ENCODE measurements at regions not wholly inside any gene's neighbourhood (a gene's known extent, or its start where the extent isn't known, plus 50 kb on each side); places are given as distances from the start of the nearest gene placed in this dataset.

DNA sequence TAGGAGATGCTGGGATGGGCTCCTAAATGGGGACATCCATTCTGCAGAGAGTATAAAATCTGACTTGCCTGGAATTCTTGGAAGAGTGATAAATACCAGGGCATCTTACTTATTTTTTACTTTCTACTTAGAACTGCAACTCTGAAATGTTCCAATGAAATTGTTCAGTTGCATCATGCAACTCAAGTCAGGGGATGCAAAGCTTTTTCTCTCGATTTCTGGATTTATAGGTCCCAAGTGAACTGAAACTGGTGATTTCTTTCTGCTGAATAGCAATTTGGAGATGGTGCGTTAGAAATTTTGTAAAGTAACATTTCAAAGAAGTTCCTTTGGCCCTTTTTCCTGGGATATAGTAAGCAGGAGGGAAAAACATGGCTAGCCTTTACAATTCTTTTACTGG, 238.4 kb upstream of the CD180 start (continued):
- TF ChIP-seq, protein P1, sequence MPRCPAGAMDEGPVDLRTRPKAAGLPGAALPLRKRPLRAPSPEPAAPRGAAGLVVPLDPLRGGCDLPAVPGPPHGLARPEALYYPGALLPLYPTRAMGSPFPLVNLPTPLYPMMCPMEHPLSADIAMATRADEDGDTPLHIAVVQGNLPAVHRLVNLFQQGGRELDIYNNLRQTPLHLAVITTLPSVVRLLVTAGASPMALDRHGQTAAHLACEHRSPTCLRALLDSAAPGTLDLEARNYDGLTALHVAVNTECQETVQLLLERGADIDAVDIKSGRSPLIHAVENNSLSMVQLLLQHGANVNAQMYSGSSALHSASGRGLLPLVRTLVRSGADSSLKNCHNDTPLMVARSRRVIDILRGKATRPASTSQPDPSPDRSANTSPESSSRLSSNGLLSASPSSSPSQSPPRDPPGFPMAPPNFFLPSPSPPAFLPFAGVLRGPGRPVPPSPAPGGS (IDR thresholded peaks at IDR 0.05; ENCODE audit: borderline replicate concordance, insufficient read depth, low read depth, low read length, poor library complexity, severe bottlenecking), result no peak

DNA sequence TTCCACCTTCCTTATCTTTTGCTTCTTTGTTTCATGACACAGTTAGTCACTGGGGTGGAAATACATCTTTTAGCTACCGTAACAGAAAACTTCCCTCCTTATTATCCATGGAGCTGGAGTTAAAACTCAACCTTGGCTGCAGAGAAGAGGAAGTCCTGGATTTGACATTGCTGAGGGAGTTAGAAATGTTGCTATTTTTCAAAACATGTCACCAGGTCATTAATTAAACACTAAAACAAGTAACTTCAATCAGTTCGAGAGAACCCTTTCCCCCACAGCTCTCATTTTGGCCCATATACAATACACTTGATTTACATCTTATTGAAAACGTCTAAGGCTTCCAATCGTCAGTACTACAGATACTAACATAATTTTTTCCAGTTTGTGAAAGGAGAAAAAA, 237.9 kb upstream of the CD180 start:
- POLR2A ChIA-PET, result no interaction called here
- Histone ChIP-seq H3K27ac (ENCODE audit: control insufficient read depth, insufficient read depth) (no peak overlapping the region), H3K4me2 (ENCODE audit: control insufficient read depth, insufficient read depth) (no peak overlapping the region), H3K4me3 (no peak overlapping the region), H3K79me2 (ENCODE audit: control insufficient read depth, insufficient read depth, low read length) (no peaks in the 10 kb centered on the region), H3K9me3 (replicated peaks; ENCODE audit: control insufficient read depth, insufficient read depth, low read length) (no peaks in the 10 kb centered on the region), H3K27me3 (replicated peaks in 1 of 2; ENCODE audit: control insufficient read depth in 2 of 2, insufficient read depth in 2 of 2, low read length in 1 of 2) (no peaks in the 10 kb centered on the region), H3K9ac (ENCODE audit: control insufficient read depth, insufficient read depth, low read length) (no peak overlapping the region), H3K4me1 (ENCODE audit: control insufficient read depth, insufficient read depth, low read length) (no peaks in the 10 kb centered on the region), H4K20me1 (ENCODE audit: control insufficient read depth, insufficient read depth) (no peaks in the 10 kb centered on the region), H3K36me3 (ENCODE audit: control insufficient read depth in 2 of 2, insufficient read depth in 2 of 2, low read length in 1 of 2) (no peaks in the 10 kb centered on the region), H2AFZ (ENCODE audit: control insufficient read depth, low read depth, low read length) (no peak overlapping the region)
- CTCF ChIA-PET, result no interaction called here
- ATAC-seq (no peak), DNase-seq (ENCODE audit: low read depth, low spot score) (no peak), FAIRE-seq (no peak)
- RAD21 ChIA-PET (ENCODE audit: unreplicated experiment), result interaction anchor here (0.5 kb wide), 1 partner anchor 637 kb away, joined by 3 read pairs; no protein-coding TSS in a partner anchor
- 23% methylated on average over 4 of the region's 4 CpGs for WGBS (ENCODE audit: insufficient coverage, insufficient replicate concordance, low lambda C conversion rate, missing lambda C conversion rate)
- BruUV-seq (replicated peaks), result no TSS peak
- intact Hi-C loops (cut with micrococcal nuclease; ENCODE audit: unreplicated experiment) (no loop called here), in situ Hi-C loops (cut with MboI) (no loop called here)
- SMC1A ChIA-PET (ENCODE audit: uncharacterized antibody, unreplicated experiment), result no interaction called here
- TF ChIP-seq CEBPB (IDR thresholded peaks at IDR 0.05; ENCODE audit: borderline replicate concordance in 1 of 2, low read depth in 2 of 2, low read length in 2 of 2) (no peak), NR2C1 (IDR thresholded peaks at IDR 0.05) (no peak), FOXM1 (IDR thresholded peaks at IDR 0.05; ENCODE audit: low read depth, low read length) (no peak), STAT1 (conservative IDR thresholded peaks at IDR 0.05) (no peak), RBBP5 (conservative IDR thresholded peaks at IDR 0.05) (no peak), POLR2A (IDR thresholded peaks at IDR 0.05; ENCODE audit: low read depth, low read length) (no peak)
- TF ChIP-seq, protein P2, sequence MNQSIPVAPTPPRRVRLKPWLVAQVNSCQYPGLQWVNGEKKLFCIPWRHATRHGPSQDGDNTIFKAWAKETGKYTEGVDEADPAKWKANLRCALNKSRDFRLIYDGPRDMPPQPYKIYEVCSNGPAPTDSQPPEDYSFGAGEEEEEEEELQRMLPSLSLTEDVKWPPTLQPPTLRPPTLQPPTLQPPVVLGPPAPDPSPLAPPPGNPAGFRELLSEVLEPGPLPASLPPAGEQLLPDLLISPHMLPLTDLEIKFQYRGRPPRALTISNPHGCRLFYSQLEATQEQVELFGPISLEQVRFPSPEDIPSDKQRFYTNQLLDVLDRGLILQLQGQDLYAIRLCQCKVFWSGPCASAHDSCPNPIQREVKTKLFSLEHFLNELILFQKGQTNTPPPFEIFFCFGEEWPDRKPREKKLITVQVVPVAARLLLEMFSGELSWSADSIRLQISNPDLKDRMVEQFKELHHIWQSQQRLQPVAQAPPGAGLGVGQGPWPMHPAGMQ (IDR thresholded peaks at IDR 0.05; ENCODE audit: borderline replicate concordance), result no peak
- TF ChIP-seq, protein P3, sequence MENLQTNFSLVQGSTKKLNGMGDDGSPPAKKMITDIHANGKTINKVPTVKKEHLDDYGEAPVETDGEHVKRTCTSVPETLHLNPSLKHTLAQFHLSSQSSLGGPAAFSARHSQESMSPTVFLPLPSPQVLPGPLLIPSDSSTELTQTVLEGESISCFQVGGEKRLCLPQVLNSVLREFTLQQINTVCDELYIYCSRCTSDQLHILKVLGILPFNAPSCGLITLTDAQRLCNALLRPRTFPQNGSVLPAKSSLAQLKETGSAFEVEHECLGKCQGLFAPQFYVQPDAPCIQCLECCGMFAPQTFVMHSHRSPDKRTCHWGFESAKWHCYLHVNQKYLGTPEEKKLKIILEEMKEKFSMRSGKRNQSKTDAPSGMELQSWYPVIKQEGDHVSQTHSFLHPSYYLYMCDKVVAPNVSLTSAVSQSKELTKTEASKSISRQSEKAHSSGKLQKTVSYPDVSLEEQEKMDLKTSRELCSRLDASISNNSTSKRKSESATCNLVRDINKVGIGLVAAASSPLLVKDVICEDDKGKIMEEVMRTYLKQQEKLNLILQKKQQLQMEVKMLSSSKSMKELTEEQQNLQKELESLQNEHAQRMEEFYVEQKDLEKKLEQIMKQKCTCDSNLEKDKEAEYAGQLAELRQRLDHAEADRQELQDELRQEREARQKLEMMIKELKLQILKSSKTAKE (IDR thresholded peaks at IDR 0.05; ENCODE audit: low read depth, poor library complexity, severe bottlenecking), result no peak
- TF ChIP-seq, protein P4, sequence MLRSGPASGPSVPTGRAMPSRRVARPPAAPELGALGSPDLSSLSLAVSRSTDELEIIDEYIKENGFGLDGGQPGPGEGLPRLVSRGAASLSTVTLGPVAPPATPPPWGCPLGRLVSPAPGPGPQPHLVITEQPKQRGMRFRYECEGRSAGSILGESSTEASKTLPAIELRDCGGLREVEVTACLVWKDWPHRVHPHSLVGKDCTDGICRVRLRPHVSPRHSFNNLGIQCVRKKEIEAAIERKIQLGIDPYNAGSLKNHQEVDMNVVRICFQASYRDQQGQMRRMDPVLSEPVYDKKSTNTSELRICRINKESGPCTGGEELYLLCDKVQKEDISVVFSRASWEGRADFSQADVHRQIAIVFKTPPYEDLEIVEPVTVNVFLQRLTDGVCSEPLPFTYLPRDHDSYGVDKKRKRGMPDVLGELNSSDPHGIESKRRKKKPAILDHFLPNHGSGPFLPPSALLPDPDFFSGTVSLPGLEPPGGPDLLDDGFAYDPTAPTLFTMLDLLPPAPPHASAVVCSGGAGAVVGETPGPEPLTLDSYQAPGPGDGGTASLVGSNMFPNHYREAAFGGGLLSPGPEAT (IDR thresholded peaks at IDR 0.05; ENCODE audit: low read depth), result no peak
- TF ChIP-seq, protein P5, sequence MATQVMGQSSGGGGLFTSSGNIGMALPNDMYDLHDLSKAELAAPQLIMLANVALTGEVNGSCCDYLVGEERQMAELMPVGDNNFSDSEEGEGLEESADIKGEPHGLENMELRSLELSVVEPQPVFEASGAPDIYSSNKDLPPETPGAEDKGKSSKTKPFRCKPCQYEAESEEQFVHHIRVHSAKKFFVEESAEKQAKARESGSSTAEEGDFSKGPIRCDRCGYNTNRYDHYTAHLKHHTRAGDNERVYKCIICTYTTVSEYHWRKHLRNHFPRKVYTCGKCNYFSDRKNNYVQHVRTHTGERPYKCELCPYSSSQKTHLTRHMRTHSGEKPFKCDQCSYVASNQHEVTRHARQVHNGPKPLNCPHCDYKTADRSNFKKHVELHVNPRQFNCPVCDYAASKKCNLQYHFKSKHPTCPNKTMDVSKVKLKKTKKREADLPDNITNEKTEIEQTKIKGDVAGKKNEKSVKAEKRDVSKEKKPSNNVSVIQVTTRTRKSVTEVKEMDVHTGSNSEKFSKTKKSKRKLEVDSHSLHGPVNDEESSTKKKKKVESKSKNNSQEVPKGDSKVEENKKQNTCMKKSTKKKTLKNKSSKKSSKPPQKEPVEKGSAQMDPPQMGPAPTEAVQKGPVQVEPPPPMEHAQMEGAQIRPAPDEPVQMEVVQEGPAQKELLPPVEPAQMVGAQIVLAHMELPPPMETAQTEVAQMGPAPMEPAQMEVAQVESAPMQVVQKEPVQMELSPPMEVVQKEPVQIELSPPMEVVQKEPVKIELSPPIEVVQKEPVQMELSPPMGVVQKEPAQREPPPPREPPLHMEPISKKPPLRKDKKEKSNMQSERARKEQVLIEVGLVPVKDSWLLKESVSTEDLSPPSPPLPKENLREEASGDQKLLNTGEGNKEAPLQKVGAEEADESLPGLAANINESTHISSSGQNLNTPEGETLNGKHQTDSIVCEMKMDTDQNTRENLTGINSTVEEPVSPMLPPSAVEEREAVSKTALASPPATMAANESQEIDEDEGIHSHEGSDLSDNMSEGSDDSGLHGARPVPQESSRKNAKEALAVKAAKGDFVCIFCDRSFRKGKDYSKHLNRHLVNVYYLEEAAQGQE (IDR thresholded peaks at IDR 0.05; ENCODE audit: low read depth, low read length), result no peak
- TF ChIP-seq, protein P6, sequence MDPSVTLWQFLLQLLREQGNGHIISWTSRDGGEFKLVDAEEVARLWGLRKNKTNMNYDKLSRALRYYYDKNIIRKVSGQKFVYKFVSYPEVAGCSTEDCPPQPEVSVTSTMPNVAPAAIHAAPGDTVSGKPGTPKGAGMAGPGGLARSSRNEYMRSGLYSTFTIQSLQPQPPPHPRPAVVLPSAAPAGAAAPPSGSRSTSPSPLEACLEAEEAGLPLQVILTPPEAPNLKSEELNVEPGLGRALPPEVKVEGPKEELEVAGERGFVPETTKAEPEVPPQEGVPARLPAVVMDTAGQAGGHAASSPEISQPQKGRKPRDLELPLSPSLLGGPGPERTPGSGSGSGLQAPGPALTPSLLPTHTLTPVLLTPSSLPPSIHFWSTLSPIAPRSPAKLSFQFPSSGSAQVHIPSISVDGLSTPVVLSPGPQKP (IDR thresholded peaks at IDR 0.05; ENCODE audit: low read depth, low read length), result no peak
